ENCODE measurements at regions not wholly inside any gene's neighbourhood (a gene's known extent, or its start where the extent isn't known, plus 50 kb on each side); places are given as distances from the start of the nearest gene placed in this dataset.
A peak's percentile ranks its signal among the peaks of the same experiment; 100 is the strongest.

GRCh38 chr7:110595694-110596093 lies 495.2 kb upstream of the LRRN3 start:
- H3K9ac ChIP-seq, result no peak overlapping the region
- no peaks in the 10 kb centered on the region for H3K36me3 ChIP-seq
- no peak overlapping the region for H3K4me2 ChIP-seq
- no peaks in the 10 kb centered on the region for H3K4me1 ChIP-seq
- no peaks in the 10 kb centered on the region for H4K20me1 ChIP-seq
- no peak overlapping the region for H3K4me3 ChIP-seq
- TF ChIP-seq Cebpa-rat (IDR thresholded peaks at IDR 0.05), result no peak
- H3K27ac ChIP-seq, result no peak overlapping the region
- no peaks in the 10 kb centered on the region for H3K9me3 ChIP-seq (replicated peaks in 1 of 11)
- H3K27me3 ChIP-seq, result no peaks in the 10 kb centered on the region

- Histone ChIP-seq H3K4me3 (no peak overlapping the region), H3K4me1 (no peaks in the 10 kb centered on the region), H3K27me3 (no peaks in the 10 kb centered on the region), H3K9ac (no peak overlapping the region), H3K4me2 (no peak overlapping the region), H3K9me3 (replicated peaks in 1 of 11) (no peaks in the 10 kb centered on the region), H4K20me1 (no peaks in the 10 kb centered on the region), H3K27ac (no peak overlapping the region), H3K36me3 (no peaks in the 10 kb centered on the region)
- no peak for TF ChIP-seq Cebpa-rat (IDR thresholded peaks at IDR 0.05)
Observed at GRCh38 chr7:110600956-110601355, 490.0 kb upstream of the LRRN3 start.

- Histone ChIP-seq H3K27ac (no peak overlapping the region), H3K27me3 (no peaks in the 10 kb centered on the region), H3K4me1 (no peaks in the 10 kb centered on the region), H3K9me3 (replicated peaks in 1 of 11) (no peaks in the 10 kb centered on the region), H3K4me2 (no peak overlapping the region), H3K4me3 (no peak overlapping the region), H3K36me3 (no peaks in the 10 kb centered on the region), H3K9ac (no peak overlapping the region), H4K20me1 (no peaks in the 10 kb centered on the region)
- TF ChIP-seq Cebpa-rat (IDR thresholded peaks at IDR 0.05), result no peak
Observed at GRCh38 chr7:110601710-110602109, 489.2 kb upstream of the LRRN3 start.

- Histone ChIP-seq H3K9ac (no peak overlapping the region), H3K9me3 (replicated peaks in 1 of 11) (no peaks in the 10 kb centered on the region), H3K4me3 (no peak overlapping the region), H3K36me3 (no peaks in the 10 kb centered on the region), H4K20me1 (no peaks in the 10 kb centered on the region), H3K4me1 (no peaks in the 10 kb centered on the region), H3K4me2 (no peak overlapping the region), H3K27me3 (no peaks in the 10 kb centered on the region), H3K27ac (no peak overlapping the region)
- TF ChIP-seq Cebpa-rat (IDR thresholded peaks at IDR 0.05), result no peak
Observed at GRCh38 chr7:110604206-110604605, 486.7 kb upstream of the LRRN3 start.

GRCh38 chr7:110604885-110605284 lies 486.0 kb upstream of the LRRN3 start:
- H3K4me2 ChIP-seq, result no peak overlapping the region
- no peak overlapping the region for H3K9ac ChIP-seq
- no peaks in the 10 kb centered on the region for H3K4me1 ChIP-seq
- no peaks in the 10 kb centered on the region for H3K9me3 ChIP-seq (replicated peaks in 1 of 11)
- no peaks in the 10 kb centered on the region for H3K27me3 ChIP-seq
- TF ChIP-seq Cebpa-rat (IDR thresholded peaks at IDR 0.05), result no peak
- H4K20me1 ChIP-seq, result no peaks in the 10 kb centered on the region
- no peaks in the 10 kb centered on the region for H3K36me3 ChIP-seq
- H3K27ac ChIP-seq, result no peak overlapping the region
- H3K4me3 ChIP-seq, result no peak overlapping the region

- Histone ChIP-seq H3K36me3 (no peaks in the 10 kb centered on the region), H3K4me1 (no peaks in the 10 kb centered on the region), H3K9me3 (replicated peaks in 1 of 11) (no peaks in the 10 kb centered on the region), H3K9ac (no peak overlapping the region), H3K27ac (no peak overlapping the region), H3K27me3 (no peaks in the 10 kb centered on the region), H3K4me2 (no peak overlapping the region), H4K20me1 (no peaks in the 10 kb centered on the region), H3K4me3 (no peak overlapping the region)
- no peak for TF ChIP-seq Cebpa-rat (IDR thresholded peaks at IDR 0.05)
Observed at GRCh38 chr7:110607050-110607857, 483.7 kb upstream of the LRRN3 start.

- H3K4me2 ChIP-seq, result no peak overlapping the region
- no peaks in the 10 kb centered on the region for H3K4me1 ChIP-seq
- no peaks in the 10 kb centered on the region for H3K9me3 ChIP-seq (replicated peaks in 1 of 11)
- no peak overlapping the region for H3K4me3 ChIP-seq
- H3K27me3 ChIP-seq, result no peaks in the 10 kb centered on the region
- H3K9ac ChIP-seq, result no peak overlapping the region
- no peaks in the 10 kb centered on the region for H4K20me1 ChIP-seq
- no peaks in the 10 kb centered on the region for H3K36me3 ChIP-seq
- no peak for TF ChIP-seq Cebpa-rat (IDR thresholded peaks at IDR 0.05)
- H3K27ac ChIP-seq, result no peak overlapping the region
Observed at GRCh38 chr7:110609336-110609735, 481.6 kb upstream of the LRRN3 start.

GRCh38 chr7:110612680-110613079 lies 478.2 kb upstream of the LRRN3 start:
- TF ChIP-seq Cebpa-rat (IDR thresholded peaks at IDR 0.05), result no peak
- no peaks in the 10 kb centered on the region for H3K9me3 ChIP-seq (replicated peaks in 1 of 11)
- H3K36me3 ChIP-seq, result no peaks in the 10 kb centered on the region
- no peaks in the 10 kb centered on the region for H3K4me1 ChIP-seq
- no peak overlapping the region for H3K9ac ChIP-seq
- no peak overlapping the region for H3K4me3 ChIP-seq
- H3K27ac ChIP-seq, result no peak overlapping the region
- no peaks in the 10 kb centered on the region for H3K27me3 ChIP-seq
- peak overlapping the region in 1 of 11 experiments; percentile 16; a peak in 1 of 22 replicates for H3K4me2 ChIP-seq
- no peaks in the 10 kb centered on the region for H4K20me1 ChIP-seq
